22Rv1 (cell line): ENCODE measurements at regions not wholly inside any gene's neighbourhood (a gene's known extent, or its start where the extent isn't known, plus 50 kb on each side); places are given as distances from the start of the nearest gene placed in this dataset.

Experiments used
- CTCF ChIP-seq: fragments of 450-650 bp; IDR thresholded peaks from 2 replicates; pipeline ENCODE4 v1.5.1; 2017; ENCODE audit warnings: mild to moderate bottlenecking
- ZFX ChIP-seq: fragments of 450-650 bp; IDR thresholded peaks from 2 replicates; pipeline ENCODE4 v1.6.1; 2017; ENCODE audit warnings: antibody characterized with exemption, borderline replicate concordance

- no peak for TF ChIP-seq CTCF
- TF ChIP-seq ZFX = no peak
These were observed 177.5 kb downstream of the MN1 start for GRCh38 chr22:27624042-27624441.
